GM12873 (cell line): ENCODE measurements at regions not wholly inside any gene's neighbourhood (a gene's known extent, or its start where the extent isn't known, plus 50 kb on each side); places are given as distances from the start of the nearest gene placed in this dataset.

Source experiments
- CTCF ChIP-seq: IDR thresholded peaks from 2 replicates; pipeline ENCODE4 v1.5.1; 2012; ENCODE audit warnings: low read depth, mild to moderate bottlenecking, moderate library complexity, low read length, control low read depth; ENCODE audit not compliant: insufficient read depth; ENCODE audit errors: missing control alignments

GRCh38 chr2:168300460-168300859, 53.1 kb upstream of the STK39 start:
- no peak for TF ChIP-seq CTCF

DNA sequence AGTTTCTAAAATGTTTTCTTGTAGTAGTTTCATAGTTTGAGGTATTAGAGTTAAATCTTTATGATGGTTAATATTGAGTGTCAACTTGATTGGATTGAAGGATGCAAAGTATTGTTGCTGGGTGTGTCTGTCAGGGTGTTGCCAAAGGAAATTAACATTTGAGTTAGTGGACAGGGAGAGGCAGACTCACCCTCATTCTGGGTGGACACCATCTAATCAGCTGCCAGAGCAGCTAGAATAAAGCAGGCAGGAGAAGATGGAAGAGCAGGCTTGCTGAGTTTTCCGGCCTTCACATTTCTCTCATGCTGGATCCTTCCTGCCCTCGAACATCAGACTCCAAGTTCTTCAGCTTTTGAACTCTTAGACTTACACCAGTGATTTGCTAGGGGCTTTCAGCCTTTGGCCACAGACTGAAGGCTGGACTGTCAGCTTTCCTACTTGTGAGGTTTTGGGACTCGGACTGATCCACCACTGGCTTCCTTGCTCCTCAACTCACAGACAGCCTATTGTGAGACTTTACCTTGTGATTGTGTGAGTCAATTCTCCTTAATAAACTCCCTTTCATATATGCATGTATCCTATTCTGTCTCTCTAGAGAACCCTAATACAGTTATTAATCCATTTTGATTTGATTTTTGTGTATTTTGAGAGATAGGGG, 56.8 kb upstream of the STK39 start:
- TF ChIP-seq CTCF: no peak

GRCh38 chr2:168307379-168307778, 60.0 kb upstream of the STK39 start:
- no peak for TF ChIP-seq CTCF

DNA sequence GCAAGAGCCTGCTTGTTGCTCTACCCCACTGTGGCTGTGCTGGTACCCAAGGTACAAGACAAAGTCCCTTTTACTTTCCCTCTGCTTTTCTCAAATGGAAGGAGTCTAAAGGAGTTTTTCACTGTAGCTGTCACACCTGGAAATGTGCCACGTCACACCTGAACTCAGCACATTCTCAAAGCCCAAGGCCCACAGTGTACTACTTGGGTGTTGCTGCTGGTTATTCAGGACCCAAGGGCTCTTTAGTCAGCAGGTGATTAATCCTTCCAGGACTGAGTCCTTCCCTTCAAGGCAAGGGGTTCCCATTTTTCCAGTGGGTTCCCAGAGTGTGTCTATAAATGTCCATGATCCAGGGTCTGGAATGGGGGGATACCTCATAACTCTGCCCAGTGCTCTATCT, 63.2 kb upstream of the STK39 start:
- no peak for TF ChIP-seq CTCF

DNA sequence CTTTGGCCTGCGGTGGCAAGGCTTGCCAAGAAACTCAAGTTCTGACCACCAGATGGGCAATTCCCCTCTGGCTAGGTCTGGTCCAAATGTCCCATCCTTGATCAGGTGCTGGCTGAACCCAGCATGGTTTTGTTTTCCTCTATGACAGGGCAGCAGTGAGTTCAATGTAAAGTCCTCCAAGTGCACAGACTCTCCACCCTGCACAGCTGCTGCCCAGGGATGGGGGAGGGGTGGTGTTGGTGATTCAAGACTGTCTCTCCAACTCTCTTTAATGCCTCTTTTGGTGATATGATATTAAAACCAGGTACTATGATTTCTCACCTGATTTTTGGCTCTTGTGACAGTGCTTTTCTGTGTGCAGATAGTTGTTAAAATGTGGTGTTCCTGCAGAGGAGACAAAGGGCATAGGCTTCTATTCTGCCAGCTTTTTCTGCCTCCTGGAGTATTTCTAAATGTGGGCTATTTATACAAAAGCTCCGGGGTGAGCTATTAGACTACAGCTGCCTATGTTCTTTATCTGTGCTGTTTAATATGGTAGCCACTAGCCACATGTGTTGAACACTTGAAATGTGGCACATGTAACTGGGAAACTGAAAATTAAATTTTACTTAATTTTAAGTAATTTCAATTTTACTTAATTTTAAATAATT, 64.0 kb upstream of the STK39 start:
- TF ChIP-seq CTCF: no peak

DNA sequence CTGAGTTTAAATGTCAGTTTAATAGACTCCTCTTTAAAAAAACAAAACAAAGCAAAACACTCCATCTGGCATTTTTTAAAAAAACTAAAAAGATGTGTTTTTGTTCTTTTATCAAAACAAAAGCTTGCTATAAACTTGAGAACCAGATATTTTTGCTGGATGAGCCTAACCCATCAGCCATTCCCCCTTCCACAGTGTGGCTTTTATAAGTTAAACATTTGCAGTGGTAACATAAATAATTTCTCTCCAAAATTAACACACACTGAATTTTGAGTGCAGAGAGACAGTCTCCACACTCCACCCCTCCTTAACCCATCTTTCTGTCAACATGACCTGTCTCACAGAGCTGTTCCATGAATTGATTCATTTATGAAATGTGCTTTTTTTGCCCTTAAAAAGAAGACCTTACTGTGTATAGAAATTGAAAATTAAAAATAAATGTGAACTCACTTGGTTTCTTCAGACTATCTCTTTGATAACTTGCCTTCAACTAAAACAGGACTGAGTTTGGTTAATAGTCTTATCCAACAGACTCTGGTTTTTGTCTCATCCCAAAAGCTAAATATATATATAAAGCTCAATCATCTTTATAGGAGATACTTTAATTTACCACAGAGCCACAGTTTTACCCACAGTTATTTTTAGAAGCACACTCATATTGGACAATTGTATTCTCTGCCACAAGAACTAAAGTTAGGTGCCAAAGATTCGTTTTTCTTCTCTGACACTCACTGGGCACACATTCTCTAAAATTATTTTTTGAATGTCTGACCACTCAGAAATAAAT, 64.8 kb upstream of the STK39 start:
- TF ChIP-seq CTCF: no peak

DNA sequence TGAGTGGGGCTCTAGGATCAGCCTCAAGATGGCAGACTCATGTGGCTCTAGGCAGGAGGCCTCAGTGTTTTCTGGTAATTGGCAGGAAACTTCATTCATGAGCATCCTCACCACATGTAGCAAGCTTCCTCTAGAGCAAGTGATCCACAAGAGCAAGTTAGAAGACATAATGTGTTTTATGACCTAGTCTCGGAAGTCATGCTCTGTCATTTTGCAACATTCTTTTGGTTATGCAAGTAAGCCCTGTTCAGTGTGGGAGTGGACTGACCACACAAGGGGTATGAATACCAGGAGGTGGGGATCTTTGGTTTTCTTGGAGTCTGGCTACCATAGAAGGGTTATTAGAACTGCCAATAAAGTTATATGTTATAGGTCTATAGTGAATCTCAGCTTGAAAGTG, 66.8 kb upstream of the STK39 start:
- no peak for TF ChIP-seq CTCF
